ENCODE measurements at regions not wholly inside any gene's neighbourhood (a gene's known extent, or its start where the extent isn't known, plus 50 kb on each side); places are given as distances from the start of the nearest gene placed in this dataset.
A peak's percentile ranks its signal among the peaks of the same experiment; 100 is the strongest.

- ATAC-seq, result no peak
- no peaks in the 10 kb centered on the region for H3K36me3 ChIP-seq (ENCODE audit: low read depth)
- intact Hi-C loops (cut with DNase I, micrococcal nuclease), result no loop called here
- TF ChIP-seq CTCF (IDR thresholded peaks at IDR 0.05), result no peak
- DNase-seq, result no peak
- H3K4me1 ChIP-seq (ENCODE audit: low read depth), result no peaks in the 10 kb centered on the region
- no peak overlapping the region for H3K4me3 ChIP-seq
- H3K9me3 ChIP-seq, result no peaks in the 10 kb centered on the region
These were observed 149.1 kb downstream of the BMP4 start for GRCh38 chr14:53807542-53807941.

GRCh38 chr14:53807108-53807507, 149.5 kb downstream of the BMP4 start:
- no peaks in the 10 kb centered on the region for H3K4me1 ChIP-seq (ENCODE audit: low read depth)
- no peaks in the 10 kb centered on the region for H3K9me3 ChIP-seq
- no peak for ATAC-seq
- no peak overlapping the region for H3K4me3 ChIP-seq
- intact Hi-C loops (cut with DNase I, micrococcal nuclease), result no loop called here
- no peaks in the 10 kb centered on the region for H3K36me3 ChIP-seq (ENCODE audit: low read depth)
- no peak for TF ChIP-seq CTCF (IDR thresholded peaks at IDR 0.05)
- no peak for DNase-seq

- intact Hi-C loops (cut with DNase I, micrococcal nuclease), result no loop called here
- DNase-seq (peak in 1 of 3 donors; percentile 7), ATAC-seq (peak; percentile 77)
- no peak overlapping the region for H3K4me3 ChIP-seq
- no peaks in the 10 kb centered on the region for H3K4me1 ChIP-seq (ENCODE audit: low read depth)
- no peaks in the 10 kb centered on the region for H3K9me3 ChIP-seq
- TF ChIP-seq CTCF (IDR thresholded peaks at IDR 0.05), result no peak
- no peaks in the 10 kb centered on the region for H3K36me3 ChIP-seq (ENCODE audit: low read depth)
These were observed 159.9 kb downstream of the BMP4 start for GRCh38 chr14:53796734-53797133.

DNA sequence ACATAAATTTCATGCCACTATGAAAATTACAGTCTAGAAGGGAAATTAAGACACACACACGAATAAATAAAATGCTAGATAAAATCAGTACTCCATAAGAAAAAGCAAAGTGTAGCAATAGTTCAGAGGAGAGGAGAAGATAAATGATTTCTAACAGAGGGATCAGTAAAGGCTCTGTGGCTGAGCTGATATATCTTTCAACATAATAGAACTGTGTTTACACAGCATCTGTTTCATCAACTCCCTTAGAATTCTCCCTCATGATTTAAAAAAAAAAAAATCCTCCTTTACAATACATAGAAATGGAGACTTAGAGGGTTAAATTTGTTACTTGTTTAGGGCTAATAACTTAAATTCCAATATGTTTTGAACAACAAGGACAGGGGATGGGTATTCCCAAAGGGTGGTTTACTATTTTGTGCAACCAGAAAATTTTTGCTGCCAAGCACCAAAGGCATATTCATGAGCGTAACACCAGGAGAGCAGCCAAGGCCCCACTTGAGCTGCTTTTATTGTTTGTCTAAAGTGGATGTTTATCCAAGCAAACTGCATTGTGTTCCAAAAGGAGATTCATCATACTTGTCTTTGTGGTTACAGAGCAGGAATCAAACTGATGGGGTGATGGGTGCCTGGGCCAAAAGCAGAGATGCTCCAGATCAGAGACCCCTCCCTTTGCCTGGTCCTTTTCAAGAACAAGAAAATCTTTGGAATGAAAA, 162.7 kb downstream of the BMP4 start:
- Histone ChIP-seq H3K36me3 (ENCODE audit: low read depth) (no peaks in the 10 kb centered on the region), H3K9me3 (no peaks in the 10 kb centered on the region), H3K4me3 (no peak overlapping the region), H3K4me1 (ENCODE audit: low read depth) (no peaks in the 10 kb centered on the region)
- TF ChIP-seq CTCF (IDR thresholded peaks at IDR 0.05), result no peak
- DNase-seq, result peak in 2 of 3 donors; percentile 24 to 29
- no peak for ATAC-seq
- intact Hi-C loops (cut with DNase I, micrococcal nuclease), result no loop called here

DNA sequence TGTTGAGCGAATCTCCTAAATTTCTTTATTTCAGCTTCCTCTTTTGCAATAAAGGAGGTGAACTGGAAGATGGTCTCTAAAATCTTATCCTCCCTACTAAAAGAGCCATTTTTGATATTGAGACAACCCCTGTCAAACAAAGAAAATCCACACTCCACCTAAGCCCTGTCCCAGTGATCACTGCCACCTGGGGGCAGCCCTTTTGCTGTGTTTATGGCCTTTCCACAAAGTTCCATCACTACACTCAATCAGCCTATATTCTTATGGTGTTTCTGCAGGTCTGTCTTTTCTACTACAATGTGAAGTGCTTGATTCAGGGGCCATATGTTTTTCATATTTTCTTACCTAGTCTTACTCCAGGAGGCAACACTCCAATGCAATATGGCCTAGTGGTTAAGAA, 163.7 kb downstream of the BMP4 start:
- no peak for TF ChIP-seq CTCF (IDR thresholded peaks at IDR 0.05)
- no peak overlapping the region for H3K4me3 ChIP-seq
- no peaks in the 10 kb centered on the region for H3K4me1 ChIP-seq (ENCODE audit: low read depth)
- H3K36me3 ChIP-seq (ENCODE audit: low read depth), result no peaks in the 10 kb centered on the region
- intact Hi-C loops (cut with DNase I, micrococcal nuclease), result no loop called here
- DNase-seq, result no peak
- no peaks in the 10 kb centered on the region for H3K9me3 ChIP-seq
- ATAC-seq, result no peak

Data from mucosa of descending colon (tissue), 3 donors.